GM21737 (cell line): ENCODE measurements at regions not wholly inside any gene's neighbourhood (a gene's known extent, or its start where the extent isn't known, plus 50 kb on each side); places are given as distances from the start of the nearest gene placed in this dataset.
"Not testable (repeated sequence)": the region's sequence is repeated elsewhere in the genome, so short reads cannot be mapped to it uniquely, and the experiment has no call there.

Source experiments
- ATAC-seq: cut with Tn5 transposase; IDR thresholded peaks from one replicate; pipeline ENCODE4 v1.9.1; 2021; ENCODE audit warnings: mild to moderate bottlenecking, moderate library complexity; ENCODE audit not compliant: unreplicated experiment

GRCh38 chr4:54855191-54855854, 197.6 kb downstream of the KIT start:
- ATAC-seq = no peak

DNA sequence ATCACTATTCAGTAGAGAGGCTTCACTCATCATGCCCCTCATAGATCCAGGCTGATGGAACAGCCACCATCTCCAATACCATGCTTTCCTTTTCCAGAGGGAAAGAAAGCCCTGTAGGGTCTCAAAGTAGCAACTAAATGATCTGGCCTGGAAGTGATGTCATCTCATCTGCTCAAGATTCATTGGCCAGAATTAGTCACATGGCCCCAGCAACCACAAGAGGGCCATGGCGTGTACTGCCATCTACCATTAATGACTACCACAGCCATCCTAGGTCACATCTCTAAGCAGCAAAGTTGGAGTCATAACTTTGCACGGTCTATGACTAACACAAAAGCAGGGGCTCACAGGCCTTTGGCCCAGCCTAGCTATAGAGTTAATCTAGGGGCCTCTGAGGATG, 194.8 kb downstream of the KIT start:
- ATAC-seq = no peak

DNA sequence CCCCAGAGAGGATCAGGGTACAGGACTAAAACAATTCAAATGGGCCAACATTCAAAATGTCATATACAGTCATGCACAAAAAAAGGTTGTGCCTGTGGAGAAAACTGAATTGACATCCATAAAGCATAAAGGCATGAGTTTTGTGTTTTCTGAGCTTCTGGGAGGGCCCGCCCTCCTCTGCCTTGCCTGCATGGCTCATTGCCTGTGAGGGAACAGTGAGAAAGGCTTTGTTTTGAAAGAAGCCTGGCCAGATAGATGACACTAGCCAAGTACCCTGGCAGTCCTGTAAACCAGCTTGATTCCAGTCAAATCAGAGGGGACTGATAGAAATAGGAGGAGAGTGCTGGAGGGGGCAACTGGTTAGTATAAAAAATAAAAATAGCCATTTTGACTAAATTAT, 194.3 kb downstream of the KIT start:
- no peak for ATAC-seq

GRCh38 chr4:54844911-54845310, 187.2 kb downstream of the KIT start:
- ATAC-seq = no peak

DNA sequence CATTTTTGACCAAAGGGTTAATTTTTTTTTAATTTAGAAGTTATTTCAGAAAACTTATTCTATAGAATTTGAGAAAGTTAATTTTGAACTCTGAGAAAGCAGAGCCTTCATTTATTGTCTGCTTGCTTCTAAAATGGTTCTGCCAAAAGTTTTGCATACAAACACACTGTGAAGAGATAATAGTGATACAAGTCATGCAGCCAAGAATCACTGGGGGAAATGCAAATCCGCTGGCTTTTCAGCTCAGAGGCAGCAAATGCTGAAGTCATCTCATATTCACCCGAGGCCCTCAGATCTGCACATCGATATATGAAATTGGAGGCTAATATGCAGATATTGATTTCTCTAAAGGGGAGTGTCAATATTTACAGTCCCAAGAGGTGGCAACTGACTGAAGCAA, 186.2 kb downstream of the KIT start:
- no peak for ATAC-seq

- no peak for ATAC-seq
Observed at GRCh38 chr4:54843106-54843505, 185.3 kb downstream of the KIT start.

- no peak for ATAC-seq
Observed at GRCh38 chr4:54842656-54843055, 184.9 kb downstream of the KIT start.

GRCh38 chr4:54842226-54842625, 184.5 kb downstream of the KIT start:
- ATAC-seq = no peak

DNA sequence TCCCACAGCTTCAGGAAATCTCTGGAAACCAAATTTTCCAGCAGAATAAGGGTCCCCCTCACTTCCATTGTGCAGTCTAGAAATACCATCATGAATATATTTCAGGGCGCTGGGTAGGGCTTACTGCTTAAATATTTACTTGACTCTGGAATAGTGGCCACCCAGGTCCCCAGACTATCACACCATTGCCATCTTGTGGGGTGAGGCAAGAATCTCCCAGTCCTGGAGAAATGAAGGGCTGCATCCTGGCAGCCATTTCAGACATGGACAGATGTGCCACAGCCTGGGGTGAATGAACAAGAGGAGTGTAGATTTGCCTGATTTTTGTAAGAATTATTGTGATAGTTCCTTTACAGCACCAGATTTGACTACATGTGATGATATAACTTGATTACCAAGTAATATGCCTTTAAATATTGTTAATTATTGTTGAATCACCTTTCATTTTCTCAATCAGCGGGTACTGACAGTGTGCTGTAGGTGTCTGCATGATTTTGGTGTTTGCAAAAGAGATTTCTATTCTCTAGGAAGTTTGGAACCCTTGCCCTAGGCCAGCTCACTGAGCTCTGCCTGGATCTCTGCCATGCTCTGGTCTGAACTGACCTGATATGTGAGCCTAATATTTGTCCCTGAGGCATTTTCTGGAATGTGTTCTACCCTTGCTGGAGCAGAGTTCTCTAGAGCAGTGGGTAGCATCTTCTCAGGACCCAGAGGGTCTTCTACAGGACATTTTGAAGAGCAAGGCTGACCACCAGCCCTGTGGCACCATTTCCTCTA, 183.4 kb downstream of the KIT start:
- ATAC-seq = no peak

GRCh38 chr4:54840430-54840829, 182.7 kb downstream of the KIT start:
- ATAC-seq = no peak

- ATAC-seq = no peak
Observed at GRCh38 chr4:54838301-54838700, 180.5 kb downstream of the KIT start.

DNA sequence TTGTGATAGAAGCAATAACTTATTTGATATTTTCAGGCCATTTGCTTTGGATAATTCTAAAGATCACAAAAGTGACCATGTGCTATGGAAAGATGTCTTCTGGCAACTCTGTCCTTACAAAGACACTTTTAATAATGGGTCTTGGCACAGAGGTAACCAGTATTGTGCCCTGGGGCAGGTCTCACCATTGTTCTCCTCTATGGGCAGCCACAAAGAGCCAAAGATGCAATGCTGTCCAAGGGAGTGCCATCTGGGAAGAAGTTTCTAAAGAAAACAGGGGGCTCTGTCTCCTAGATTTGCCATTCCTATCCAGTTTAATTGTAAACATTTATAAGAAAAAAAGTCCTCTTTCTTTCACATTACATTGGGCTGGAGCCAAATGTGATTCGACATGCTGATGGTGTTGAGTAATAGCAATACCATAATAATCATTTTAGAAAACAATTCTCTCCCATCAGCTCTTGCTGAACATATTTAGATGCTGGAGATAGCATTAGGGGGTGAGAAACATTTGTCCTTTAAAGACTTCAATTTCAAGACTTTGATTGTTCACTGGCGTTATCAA, 179.9 kb downstream of the KIT start:
- ATAC-seq = no peak

DNA sequence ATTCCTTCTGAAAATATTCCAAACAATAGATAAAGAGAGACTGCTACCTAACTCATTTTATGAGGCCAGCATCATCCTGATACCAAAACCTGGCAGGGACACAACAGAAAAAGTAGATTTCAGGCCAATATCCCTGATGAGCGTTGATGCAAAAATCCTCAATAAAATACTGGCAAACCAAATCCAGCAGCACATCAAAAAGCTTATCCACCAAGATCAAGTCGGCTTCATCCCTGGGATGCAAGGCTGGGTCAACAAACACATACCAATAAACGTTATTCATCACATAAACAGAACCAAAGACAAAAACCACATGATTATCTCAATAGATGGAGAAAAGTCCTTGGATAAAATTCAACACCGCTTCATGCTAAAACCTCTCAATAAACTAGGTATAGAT, 170.6 kb downstream of the KIT start:
- not testable (repeated sequence) for ATAC-seq

DNA sequence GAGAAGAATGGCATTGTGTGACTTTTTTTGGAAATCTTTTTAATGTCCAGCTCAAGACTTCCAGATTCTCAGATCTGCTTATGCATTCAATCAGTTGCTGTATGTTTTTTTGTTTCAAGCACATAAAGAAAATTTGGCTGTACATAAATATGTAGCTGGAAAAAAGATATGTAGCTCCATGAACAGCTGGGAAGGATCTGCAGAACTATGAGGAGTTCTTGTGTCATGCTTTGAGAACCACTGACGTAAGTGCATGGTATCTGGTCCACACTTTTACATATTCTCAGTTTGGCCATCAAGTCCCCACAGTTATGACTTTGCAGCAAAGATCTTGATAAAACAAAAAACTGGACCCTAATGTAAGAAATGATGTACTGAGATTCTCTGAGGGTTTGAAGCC, 165.9 kb downstream of the KIT start:
- no peak for ATAC-seq

DNA sequence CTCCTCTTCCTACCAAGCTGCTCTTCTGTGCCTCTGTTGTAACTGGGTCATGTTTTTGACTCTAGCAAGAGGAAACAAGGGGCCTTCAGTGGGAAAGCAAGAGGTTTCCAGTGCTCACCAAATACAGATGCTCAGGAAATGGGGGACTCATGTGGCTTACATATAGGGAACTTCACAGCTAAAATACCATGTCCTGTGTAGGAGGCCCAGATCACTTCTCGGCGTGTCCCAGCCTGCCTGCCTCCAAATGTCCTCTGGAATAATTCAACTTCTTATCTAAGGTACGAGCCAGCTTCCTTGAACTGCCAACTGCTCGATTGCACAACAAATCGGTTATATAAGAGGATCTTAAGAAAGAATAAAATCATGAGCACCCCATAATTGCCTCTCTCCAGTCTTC, 161.3 kb downstream of the KIT start:
- ATAC-seq = no peak

DNA sequence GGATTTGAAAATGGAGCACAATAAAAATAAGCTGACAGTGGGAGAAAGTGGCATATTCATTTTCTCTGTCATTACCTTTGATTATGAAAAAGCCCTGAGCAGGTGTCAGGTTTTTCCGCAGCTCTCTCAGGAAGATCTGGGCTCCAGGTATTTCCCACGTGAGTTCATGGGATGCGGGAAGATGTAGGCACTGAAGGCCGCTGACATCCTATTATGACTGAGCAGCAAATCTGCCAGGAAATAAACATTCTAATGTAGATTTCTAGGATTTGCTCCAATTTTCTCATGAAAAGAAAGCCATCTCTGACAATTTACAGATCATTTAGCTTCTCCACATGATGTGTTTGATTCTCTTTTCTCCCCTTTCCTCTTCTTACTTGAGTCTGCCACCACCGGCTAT, 160.7 kb downstream of the KIT start:
- no peak for ATAC-seq

- ATAC-seq = no peak
Observed at GRCh38 chr4:54813674-54814073, 155.9 kb downstream of the KIT start.

DNA sequence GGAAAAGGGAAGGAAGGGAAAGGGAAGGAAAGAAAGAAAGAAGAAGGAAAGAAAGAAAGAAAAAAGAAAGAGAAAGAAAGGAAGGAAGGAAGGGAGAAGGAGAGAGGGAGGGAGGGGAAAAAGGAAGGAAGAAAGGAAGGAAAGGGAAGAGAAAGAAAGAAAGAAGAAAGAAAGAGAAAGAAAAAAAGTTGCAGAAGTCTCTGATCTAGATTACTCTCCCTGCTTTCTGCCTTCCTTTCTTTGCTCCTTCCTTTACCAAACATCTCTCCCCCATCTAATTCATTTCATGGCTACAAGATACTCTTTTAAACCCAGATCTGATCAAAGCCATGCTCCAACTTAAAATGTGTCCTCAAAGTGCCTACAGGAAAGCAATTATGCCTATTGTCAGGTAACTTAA, 148.6 kb downstream of the KIT start:
- ATAC-seq = no peak

GRCh38 chr4:54802336-54802735, 144.6 kb downstream of the KIT start:
- ATAC-seq = no peak

- peak; percentile 93 for ATAC-seq
Observed at GRCh38 chr4:54800831-54801530, 143.2 kb downstream of the KIT start.

DNA sequence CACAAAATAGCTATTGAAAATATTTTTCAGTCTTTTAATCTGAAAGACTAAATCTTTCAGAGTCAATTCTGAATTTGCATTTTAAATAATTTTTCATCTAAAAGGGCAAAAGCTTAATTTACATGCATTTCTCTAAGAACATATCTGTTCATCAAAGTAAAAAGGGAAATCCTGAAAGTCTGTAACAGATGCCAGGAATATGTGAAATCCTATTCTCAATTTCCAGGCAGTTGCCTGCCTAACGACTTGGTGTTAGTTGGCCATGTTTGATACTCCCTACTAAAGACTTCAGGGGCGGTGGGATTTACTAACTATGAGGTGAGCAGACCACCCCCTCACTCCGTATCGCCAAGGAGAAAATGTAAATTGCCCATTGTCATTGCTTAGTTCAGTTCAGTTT, 136.8 kb downstream of the KIT start:
- no peak for ATAC-seq
